K562 (cell line): ENCODE measurements at regions not wholly inside any gene's neighbourhood (a gene's known extent, or its start where the extent isn't known, plus 50 kb on each side); places are given as distances from the start of the nearest gene placed in this dataset.
"Not testable (repeated sequence)": the region's sequence is repeated elsewhere in the genome, so short reads cannot be mapped to it uniquely, and the experiment has no call there.

Source experiments
- EGR1 ChIP-seq: fragments of 450-650 bp; conservative IDR thresholded peaks from 2 replicates; pipeline ENCODE4 v1.6.1; 2017; ENCODE audit warnings: mild to moderate bottlenecking
- JUN ChIP-seq, 2 experiments: sonication (generic) in 1 of 2; formaldehyde crosslinking in 1 of 2; IDR thresholded peaks; 2 replicates each; pipeline versions ENCODE4 v1.6.1 to v1.8.0; 2012 to 2022; ENCODE audit warnings: borderline replicate concordance in 2 of 2, mild to moderate bottlenecking in 2 of 2, improper control_type of control experiment in 1 of 2, low read depth in 1 of 2, low read length in 1 of 2, missing genetic modification reagents in 1 of 2
- NFYB ChIP-seq: IDR thresholded peaks from 2 replicates; pipeline ENCODE4 v1.6.1; 2011; ENCODE audit warnings: mild to moderate bottlenecking, moderate library complexity; ENCODE audit not compliant: insufficient read length; ENCODE audit errors: extremely low read depth
- PHB ChIP-seq: fragments of 250-450 bp; sonication (Bioruptor Pico); IDR thresholded peaks from 2 replicates; pipeline ENCODE4 v1.5.0; 2021
- PML ChIP-seq: IDR thresholded peaks from 2 replicates; pipeline ENCODE4 v1.6.1; 2012; ENCODE audit warnings: low read length, inconsistent platforms
- POLR2H ChIP-seq: IDR thresholded peaks from 2 replicates; pipeline ENCODE4 v1.6.1; 2016; ENCODE audit warnings: missing genetic modification characterization, low read depth, mild to moderate bottlenecking, control low read depth, missing compliant biosample characterization, moderate library complexity
- SIN3A ChIP-seq, 2 experiments: fragments of 150-350 bp in 1 of 2; IDR thresholded peaks; 2 replicates each; pipeline ENCODE4 v1.6.1; 2011 to 2016; ENCODE audit warnings: borderline replicate concordance in 2 of 2, low read depth in 2 of 2, low read length in 2 of 2, mild to moderate bottlenecking in 2 of 2, moderate library complexity in 2 of 2; ENCODE audit not compliant: control insufficient read depth in 1 of 2
- ZNF780A ChIP-seq: fragments of 250-450 bp; sonication (Bioruptor Pico); IDR thresholded peaks from 2 replicates; pipeline ENCODE4 v1.5.0; 2021; ENCODE audit warnings: mild to moderate bottlenecking
- TF ChIP-seq, protein P1 (sequence below): sonication (generic); formaldehyde crosslinking; IDR thresholded peaks from 2 replicates; pipeline ENCODE4 v1.8.1; 2022; ENCODE audit warnings: missing genetic modification reagents
- TF ChIP-seq, protein P2 (sequence below): sonication (generic); formaldehyde crosslinking; IDR thresholded peaks from 2 replicates; pipeline ENCODE4 v1.8.1; 2023; ENCODE audit warnings: mild to moderate bottlenecking, missing genetic modification reagents

DNA sequence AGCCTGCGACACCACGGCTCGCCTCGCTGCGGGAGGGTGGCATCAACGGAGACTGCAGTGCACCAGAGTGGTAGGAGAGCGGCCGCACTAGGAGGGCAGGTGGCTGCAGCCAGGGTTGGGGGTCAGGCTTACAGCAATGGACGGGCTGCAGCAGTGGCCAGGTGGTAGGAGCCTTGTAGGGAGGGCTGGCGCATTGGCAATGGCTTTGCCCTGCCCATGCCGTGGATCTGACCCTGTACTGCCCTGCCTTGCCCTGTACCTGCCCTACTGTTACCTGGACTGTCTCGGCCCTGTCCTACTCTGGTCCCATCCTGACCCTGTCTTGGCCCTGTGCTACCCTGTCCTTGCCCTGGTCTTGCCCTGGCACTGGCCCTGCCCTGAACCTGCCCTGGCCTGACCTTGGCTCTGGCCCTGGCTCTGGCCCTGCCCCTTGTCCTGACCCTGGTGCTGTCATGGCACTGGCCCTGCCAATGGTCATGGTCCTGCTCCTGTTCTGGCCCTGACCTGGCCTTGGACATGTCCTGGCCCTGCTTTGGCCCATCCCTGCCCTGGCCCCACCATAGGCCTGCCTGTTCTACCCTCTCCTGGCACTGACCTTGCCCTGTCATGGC, 240.0 kb downstream of the GOLGA6L6 start:
- not testable (repeated sequence) for TF ChIP-seq EGR1; ZNF780A; PML; POLR2H; SIN3A (IDR thresholded peaks at IDR 0.05; ENCODE audit: borderline replicate concordance in 2 of 2, control insufficient read depth in 1 of 2, low read depth in 2 of 2, low read length in 2 of 2); JUN (IDR thresholded peaks at IDR 0.05; ENCODE audit: borderline replicate concordance, low read depth, low read length); JUN (CRISPR knock-in tag; IDR thresholded peaks at IDR 0.05; ENCODE audit: borderline replicate concordance); PHB (CRISPR knock-in tag); NFYB
- TF ChIP-seq, protein P1, sequence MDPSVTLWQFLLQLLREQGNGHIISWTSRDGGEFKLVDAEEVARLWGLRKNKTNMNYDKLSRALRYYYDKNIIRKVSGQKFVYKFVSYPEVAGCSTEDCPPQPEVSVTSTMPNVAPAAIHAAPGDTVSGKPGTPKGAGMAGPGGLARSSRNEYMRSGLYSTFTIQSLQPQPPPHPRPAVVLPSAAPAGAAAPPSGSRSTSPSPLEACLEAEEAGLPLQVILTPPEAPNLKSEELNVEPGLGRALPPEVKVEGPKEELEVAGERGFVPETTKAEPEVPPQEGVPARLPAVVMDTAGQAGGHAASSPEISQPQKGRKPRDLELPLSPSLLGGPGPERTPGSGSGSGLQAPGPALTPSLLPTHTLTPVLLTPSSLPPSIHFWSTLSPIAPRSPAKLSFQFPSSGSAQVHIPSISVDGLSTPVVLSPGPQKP, result not testable (repeated sequence)
- TF ChIP-seq, protein P2, sequence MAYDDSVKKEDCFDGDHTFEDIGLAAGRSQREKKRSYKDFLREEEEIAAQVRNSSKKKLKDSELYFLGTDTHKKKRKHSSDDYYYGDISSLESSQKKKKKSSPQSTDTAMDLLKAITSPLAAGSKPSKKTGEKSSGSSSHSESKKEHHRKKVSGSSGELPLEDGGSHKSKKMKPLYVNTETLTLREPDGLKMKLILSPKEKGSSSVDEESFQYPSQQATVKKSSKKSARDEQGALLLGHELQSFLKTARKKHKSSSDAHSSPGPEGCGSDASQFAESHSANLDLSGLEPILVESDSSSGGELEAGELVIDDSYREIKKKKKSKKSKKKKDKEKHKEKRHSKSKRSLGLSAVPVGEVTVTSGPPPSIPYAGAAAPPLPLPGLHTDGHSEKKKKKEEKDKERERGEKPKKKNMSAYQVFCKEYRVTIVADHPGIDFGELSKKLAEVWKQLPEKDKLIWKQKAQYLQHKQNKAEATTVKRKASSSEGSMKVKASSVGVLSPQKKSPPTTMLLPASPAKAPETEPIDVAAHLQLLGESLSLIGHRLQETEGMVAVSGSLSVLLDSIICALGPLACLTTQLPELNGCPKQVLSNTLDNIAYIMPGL, result not testable (repeated sequence)
